ENCODE measurements at regions not wholly inside any gene's neighbourhood (a gene's known extent, or its start where the extent isn't known, plus 50 kb on each side); places are given as distances from the start of the nearest gene placed in this dataset.
"Not testable (repeated sequence)": the region's sequence is repeated elsewhere in the genome, so short reads cannot be mapped to it uniquely, and the experiment has no call there.

DNA sequence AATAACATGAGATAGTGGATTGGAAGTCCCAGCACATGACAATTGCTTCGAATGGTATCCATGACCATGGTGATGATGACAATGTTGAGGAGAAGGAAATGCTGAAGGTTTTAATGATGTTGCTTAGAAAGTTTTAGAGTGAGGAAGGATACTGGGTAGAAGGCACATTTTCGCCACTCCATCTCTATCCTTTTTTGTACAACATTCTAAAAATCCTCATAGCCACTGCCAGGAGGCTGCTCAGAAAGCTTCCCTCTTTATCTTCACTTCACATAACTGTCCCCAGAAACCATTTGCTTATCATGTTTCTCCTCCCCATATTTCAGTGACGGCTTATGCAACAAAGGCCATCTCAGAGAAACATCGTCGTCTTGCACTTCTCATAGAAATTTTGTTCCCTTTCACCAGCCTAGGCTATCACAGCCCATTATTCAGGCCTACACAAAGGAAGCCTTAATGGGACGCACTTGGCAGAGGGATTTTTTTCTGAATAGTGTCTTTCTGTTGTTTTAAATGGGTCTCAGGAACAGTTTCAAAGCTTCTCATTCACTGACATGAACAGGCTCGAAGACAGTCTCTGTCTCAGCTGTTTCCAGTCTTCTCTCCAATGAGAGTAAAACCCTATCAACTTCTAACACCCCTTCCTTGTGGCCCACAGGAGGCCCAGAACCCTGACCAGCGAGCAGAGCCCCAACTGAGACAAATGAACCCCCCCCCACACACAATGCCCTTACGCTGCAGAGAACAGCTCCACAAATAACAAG, 506.7 kb downstream of the HAPSTR1 start:
- DNase-seq, result no peak

DNA sequence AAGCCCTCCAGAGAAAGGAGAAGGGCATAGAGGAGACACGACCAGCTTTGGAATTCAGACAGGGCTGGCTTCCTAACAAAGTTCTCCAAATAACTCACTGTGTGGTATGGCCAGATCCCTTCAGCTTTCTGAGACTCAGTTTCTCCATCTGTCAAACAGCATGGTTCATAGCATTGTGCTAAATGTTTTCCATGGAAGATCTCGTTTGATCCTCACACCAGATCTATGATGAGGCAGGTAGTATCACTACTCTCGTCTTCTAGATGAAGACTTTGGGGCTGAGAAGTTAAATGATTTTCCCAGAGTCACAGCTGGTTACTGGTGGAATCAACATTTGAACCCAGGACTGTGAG, 507.3 kb downstream of the HAPSTR1 start:
- no peak for DNase-seq

DNA sequence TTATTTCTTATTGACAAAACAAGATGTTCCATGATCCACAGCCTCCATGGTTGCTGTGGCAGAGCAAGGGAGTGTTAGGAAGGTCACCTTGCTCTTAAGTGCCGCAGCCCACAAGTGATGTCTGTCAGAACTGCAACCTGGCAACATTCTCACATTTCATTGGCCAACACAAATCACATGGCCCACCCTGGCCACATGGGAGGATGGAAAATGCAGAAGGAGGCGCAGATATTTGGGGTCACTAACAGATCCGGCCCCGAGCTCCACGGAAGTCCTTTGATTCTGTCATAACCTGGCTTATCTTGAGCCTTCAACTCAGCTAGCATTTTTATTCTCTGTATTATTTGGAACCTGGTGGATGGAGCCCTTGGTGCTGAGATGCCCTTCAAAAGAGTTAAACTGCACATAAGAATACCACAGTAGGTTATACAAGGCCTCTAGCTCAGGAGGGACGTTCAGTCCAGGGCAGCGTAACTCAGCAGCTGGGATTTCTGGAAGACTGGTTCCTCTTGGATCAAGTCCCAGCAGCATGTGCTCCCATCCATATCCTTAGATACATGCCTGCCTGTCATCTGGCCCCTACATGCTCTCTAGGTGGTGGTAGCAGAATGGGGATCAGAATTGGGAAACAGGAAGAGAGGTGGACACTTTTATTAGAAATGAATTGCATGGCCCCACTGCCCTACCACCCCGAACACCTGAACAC, 508.1 kb downstream of the HAPSTR1 start:
- DNase-seq, result no peak

DNA sequence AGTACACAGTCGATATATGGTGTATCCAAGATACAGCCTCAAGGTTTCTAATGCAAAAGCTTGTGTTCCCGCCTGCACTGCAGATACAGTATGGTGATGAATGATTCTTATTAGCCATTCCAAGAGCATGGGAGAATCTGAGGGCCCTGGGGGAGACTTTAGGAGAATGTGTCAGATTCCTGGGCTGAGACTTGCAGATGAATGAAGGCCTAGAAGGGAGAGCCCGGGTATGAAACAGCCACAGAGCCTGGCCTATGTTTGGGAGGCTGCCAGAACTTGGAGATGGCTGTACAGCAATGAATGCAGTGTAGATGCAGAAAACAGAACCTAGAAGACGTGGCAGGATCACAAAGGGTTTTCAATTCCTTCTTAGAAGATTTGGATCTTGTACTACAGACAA, 510.7 kb downstream of the HAPSTR1 start:
- DNase-seq, result no peak

DNA sequence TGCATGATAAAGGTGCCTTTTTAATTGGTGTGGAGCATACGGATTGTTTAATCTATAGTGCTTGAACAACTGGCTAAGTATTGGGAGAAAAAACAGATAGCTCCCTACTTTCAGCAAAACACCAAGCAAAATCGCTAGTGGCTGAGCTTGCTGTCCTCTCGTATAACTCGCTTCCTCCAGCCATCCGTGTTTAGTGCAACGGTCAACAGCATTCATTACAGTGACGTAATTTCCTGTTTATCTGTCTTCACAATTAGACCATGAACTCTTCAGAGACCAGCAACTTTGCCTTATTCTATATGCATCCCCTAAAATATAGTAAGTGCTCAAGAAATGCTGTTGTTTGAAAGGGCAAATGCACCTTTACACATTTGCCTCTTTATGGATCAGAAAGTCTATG, 511.9 kb downstream of the HAPSTR1 start:
- DNase-seq, result no peak

DNA sequence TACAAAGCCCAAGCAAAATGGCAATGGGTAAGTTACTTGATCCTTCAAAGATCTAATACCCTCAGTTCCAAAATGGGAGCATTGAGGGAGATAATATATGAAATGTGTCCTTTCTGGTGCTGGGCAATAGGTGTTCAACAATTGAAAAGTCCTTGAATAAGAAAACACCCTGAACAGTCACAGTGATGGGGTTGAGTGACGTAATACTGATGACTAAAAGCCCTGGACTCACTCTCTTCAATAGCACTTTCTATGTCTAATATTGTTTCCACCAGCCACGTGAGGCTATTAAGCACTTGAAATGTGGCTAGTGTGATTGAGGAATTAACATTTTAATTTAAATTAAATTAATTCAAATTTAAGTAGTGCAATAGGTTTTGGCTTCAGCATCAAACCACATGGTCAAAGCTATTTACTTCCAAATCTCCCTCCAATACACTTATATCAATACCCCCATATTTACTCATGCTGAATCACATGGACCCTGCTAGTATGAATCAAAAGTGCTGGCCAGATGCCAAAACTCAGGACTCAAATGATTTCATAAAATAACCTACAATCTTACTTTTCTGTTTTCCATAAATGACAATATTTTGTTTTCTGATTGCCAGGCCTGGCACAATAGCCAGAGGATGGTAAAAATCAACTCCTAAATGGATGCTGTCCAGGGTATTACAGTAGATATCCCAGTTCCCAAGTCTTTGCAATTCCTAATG, 516.2 kb downstream of the HAPSTR1 start:
- no peak for DNase-seq

DNA sequence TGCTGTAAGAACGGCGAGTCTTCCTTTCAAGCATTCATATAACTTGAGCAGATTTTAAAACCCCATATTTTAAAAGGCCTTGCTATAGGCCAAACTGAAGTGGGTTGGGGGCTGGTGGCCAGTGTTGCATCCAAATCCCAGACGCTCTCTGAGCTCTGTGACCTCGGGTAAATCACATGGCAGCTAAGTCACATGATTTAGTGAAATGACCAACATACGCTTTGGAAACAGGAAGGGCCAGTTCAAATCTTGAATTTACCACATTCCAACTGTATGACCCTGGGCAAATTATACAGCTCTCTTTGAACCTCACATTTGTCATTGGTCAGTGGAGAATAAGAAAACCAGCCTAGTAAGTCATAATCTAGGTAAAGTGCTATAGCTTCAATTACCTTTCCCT, 519.3 kb downstream of the HAPSTR1 start:
- DNase-seq, result no peak

DNA sequence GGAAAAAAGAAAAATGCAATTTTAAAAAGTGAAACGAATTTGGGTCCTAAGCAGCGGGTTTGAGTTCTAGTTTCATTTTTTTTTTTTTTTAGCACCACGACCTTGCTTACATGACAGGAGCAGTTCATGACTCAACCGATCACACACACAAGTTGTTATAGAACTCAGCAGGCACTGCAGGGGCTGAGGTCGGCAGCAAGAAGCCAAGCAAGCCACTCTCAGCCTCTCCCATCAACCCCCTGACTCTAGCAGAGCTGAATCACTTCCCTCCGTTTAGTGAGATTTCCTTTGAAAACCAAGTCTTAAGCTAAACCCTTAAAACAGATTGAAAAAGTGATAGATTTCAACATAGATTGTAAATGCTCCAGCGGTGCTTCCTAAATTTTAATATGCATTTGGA, 520.8 kb downstream of the HAPSTR1 start:
- no peak for DNase-seq

DNA sequence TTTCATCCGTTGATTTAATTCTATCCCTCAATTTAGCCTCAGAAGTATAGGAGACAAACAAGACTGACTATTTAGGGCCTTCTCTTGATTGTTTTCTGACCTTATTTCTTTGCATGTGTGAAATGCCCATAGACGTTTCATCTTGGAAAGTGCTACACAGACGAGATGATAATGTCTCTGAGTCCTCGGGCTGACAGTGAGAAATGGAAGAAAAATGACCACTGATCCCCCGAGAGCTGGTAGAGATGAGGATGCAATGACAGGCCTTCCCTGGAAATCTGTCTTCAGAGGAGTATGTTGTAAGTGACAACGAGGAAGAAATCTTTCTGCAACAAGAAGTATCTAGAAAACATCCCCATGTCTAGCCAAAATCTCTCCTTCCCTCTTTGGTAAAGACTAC, 522.9 kb downstream of the HAPSTR1 start:
- DNase-seq, result no peak

DNA sequence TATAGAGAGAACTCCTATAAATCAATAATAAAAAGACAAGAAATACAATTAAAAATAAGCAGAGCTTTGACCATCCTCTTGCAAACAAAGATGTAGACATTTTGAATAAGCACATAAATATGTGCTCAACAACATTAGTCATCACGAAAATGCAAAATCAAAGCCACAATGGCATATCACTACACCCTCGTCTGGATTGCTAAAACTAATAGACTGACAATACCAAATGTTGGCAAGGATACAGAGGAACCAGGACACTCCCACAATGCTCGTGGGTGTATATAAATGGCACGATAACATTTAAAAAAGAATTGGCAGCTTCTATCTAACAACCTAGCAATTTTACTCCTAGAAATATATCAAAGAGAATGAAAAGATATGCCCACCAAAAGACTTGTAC, 530.8 kb downstream of the HAPSTR1 start:
- DNase-seq, result no peak

DNA sequence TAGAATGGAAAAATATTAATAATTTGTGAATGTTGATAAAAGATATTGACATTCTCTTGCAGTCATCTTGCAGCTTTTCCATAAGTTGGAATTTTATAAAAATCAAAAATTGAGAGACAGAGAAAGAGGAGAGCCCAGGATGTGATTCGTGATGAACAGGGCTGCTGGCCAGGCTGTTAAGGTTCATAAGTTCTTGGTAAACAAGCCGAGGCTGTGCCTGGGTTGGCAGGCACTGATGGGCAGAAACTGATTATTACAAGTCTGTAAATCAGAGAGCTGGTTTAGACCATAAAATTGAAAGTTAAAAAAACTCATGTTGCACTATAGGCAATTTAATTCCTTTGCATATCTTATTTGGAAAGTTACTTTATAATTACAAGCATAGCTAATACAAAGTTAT, 533.7 kb downstream of the HAPSTR1 start:
- no peak for DNase-seq

DNA sequence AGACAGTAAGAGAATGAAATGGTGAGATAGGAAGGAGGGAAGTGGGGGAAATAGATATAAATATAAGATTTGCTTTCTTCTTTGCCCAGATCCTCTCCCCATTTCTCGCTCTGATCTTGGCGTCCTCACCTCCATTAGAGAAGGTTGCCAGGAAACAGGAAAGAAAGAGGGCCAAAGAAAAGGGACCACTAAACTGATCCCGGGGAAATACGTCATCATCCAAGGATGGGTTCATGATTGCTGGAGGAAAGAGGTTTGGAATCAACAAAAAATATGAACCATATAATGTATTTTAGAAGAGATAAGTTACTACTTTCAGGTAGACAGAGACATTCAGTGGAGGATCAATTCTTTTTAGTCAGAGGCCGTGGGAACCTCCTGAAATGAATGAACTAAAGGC, 536.0 kb downstream of the HAPSTR1 start:
- DNase-seq, result no peak

DNA sequence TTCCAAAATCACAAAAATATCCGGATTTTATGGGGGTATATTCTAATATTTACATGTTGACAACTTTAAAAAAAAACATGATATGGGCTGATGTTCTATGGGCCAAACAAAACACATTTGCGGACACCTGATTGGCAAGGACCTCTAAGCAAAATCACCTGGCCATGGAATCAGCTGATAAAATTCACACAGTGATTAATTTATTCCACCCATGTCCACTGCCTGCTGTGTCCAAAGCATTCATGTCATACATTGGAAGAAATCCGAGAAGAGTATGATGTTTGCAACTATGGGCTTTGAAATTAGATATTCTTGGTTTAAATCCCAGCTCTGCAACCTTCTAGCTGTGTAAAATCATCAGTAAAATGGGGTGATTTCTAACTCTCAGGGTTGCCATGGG, 538.7 kb downstream of the HAPSTR1 start:
- no peak for DNase-seq

DNA sequence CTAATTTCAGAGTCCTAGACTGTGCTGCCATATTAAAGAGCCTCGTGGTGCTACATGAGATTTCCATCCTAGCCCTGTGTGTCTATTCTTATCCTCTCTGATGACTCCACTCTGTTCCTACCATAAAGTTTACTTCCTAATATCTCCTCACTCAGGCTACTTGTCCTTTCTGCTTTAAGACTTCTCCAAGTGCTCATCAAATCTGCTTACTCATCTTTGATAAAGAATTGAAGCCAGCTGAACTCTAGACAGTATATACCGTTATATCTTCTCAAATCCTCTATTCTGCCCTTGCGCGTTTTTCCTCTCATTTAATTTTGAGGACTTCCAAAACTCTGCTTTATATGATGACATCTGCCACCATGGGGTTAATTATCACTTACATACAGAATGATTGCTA, 539.5 kb downstream of the HAPSTR1 start:
- no peak for DNase-seq

DNA sequence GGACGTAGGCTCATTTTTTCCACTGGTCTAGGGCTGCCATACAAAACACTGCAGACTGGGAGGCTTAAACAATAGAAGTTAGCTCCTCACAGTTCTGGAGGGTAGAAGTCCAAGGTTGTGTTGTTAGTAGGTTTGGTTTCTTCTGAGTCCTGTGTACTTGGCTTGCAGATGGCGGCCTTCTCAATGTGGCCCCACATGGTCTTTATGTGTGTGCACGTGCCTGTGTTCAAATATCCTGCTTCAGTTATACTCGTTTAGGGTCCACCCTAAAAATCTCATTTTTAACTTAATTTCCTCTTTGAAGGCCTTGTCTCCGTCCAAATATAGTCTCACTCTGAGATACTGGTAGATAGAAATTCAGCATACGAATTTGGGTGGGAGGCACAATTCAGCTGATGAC, 542.4 kb downstream of the HAPSTR1 start:
- DNase-seq, result no peak

DNA sequence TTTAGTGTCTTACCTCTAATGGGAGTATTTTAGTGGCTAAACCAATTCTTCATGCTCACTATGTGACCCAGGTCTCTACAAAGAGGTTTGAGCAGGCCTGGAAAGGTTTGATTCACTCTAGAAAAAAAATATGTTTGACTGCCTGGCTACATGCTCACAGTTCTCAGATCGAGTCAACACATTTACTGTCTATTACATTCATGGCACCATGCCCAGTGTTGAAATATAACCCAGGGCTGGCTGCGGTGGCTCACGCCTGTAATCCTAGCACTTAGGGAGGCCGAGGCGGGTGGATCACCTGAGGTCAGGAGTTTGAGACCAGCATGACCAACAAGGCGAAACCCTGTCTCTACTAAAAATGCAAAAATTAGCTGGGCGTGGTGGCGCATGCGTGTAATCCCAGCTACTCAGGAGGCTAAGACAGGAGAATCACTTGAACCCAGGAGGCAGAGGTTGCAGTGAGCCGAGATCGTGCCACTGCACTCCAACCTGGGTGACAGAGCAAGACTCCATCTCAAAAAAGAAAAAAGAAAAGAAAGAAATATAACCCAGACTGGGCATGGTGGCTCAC, 543.8 kb downstream of the HAPSTR1 start:
- not testable (repeated sequence) for DNase-seq

DNA sequence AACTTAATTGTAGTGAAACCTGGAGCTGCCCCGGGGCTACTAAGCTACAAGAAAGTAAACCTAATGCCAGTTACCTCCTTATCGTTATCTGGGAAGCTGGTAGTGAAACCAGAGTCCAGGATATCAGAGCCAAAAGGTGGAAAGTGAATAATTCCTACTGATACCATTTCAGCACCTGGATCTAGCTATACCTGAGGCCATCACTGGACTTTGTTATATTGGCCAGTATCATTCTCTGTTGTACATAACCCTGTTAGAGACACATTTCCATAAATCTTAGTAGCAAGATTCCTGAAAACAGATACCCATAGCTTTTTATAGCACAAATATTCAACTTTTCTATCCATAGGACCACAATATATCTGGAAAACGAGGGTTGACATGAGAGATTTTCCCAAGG, 538.0 kb downstream of the GRIN2A start:
- DNase-seq, result no peak

DNA sequence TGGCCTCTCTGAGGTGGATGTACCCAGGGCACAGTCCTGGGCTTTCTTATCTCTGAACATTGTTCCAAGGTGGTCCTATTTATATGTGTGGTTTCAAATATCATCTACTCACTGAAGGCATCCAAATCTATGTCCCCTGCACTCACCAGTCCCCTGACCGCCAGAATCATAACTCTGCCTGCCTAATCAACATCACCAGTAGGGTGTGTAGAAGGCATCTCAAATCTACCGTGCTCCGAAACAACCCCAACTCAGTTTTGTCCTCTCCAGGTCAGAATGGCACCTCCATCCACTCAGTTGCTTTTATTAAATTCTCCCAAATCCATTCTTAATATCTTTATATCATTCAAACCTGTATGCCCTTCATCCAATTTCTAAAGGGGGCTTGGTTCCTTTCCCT, 536.3 kb downstream of the GRIN2A start:
- DNase-seq, result no peak

DNA sequence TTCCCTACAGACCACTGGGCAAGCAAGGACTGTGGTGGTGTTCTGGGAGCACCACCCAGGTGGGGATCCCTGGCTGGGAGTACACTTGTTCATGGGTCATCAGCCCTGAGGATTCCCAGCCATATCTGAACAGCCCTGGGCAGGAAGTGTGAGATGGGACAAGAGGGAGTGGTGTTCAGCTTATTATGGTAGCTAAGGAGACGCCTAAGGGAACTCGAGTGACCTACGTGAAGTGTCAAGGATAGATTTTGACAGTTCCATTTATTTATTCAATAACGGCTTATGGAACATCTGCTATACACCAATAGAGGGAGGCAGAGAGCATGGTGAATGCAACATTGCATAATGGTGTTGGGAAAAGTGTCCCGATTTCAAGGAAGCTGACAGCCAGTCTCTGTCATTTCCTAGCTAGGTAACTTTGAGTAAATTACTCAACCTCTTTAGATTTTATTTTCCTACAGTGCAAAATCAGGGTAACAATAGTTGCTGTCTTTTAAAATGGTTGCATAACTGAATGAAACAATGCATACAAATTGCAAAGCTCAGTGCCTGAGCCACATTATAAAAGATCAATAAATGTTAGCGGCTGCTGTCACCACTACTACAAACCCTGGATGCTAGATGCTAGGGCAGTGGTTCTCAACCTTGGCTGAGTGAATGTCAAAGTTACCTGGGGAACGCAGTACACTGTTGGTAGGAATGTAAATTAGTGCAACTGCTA, 534.1 kb downstream of the GRIN2A start:
- DNase-seq, result no peak

DNA sequence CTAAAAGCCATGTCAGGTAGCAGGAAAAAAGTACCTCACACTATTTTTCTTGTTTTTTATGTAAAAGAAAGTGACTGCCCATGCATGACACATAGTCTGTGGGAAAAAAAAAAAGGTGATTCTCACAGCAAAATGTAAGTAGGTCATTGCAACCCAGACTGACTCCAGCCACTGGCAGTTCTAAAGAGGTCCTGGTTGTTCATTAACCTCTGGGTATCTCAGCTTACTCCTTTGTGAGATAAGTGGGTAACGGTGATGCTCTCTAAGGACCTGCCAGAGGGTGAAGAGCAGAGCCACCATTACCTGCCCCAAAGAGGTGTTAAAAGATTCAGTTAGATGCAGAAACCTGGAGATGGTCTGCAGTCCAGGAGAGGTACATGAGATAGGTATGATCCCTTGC, 531.9 kb downstream of the GRIN2A start:
- no peak for DNase-seq

DNA sequence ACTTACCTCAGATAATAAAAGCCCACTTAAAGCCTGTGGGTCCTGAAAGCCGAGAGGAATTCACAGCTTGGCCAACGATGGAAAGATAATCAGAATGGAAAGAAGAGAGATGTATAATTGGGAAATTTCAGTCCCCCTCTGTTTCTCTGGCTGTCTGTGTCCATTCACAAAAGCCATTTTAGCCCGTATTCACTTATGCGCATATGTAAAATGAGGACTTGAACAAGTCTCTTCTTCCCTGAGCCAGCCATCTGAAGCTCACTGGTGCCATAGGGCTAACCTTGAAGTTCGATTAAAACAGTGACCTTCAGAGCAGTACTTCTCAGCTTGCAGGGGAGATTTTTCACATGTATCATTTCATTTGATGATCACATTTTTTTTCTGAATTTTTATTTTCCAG, 527.2 kb downstream of the GRIN2A start:
- no peak for DNase-seq

DNA sequence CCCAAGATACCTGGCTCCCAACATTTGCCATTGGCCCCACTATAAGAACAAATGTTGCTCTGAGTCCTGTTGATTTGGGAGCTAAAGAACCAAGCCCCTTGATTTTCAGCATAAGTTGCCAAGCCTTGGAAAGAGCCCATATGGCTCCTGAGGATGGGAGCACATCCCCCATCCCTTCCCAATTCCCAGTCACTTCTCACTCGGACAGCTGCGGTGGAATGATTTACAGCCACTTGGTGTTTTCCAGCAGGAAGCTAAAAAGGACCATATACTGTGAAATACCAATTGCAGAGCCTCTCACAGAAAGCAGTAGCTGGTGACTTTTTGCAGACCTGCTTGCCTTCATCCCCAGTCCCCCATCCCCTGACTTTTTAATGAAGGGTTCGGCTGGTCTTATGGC, 524.6 kb downstream of the GRIN2A start:
- DNase-seq, result no peak

DNA sequence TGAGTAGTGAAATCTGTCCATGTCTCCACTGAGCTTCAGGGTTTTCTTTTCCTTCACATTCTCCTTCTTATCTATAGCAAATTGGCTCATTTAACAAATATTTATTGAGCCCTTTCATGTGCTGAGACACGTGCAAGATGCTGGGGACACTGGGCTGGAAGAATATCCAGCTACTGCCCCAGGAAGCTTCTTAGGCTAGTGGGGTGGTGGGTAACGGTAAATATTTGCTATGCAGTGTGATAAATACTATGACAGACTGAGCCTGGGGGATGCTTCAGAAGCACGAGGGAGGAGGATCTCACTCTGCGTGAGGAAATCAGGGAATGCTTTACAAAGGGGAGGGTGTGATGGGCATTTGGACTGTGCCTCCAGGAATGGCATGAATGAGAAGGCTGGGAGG, 524.1 kb downstream of the GRIN2A start:
- no peak for DNase-seq

All from CD4-positive, alpha-beta T cell treated with Interleukin-1 beta for 1 hour (primary cell).